Muscle of leg (tissue), 3 donors: ENCODE measurements at regions not wholly inside any gene's neighbourhood (a gene's known extent, or its start where the extent isn't known, plus 50 kb on each side); places are given as distances from the start of the nearest gene placed in this dataset.
"Not testable (repeated sequence)": the region's sequence is repeated elsewhere in the genome, so short reads cannot be mapped to it uniquely, and the experiment has no call there.

ENCODE experiments used
- DNase-seq: peaks from one replicate; pipeline ENCODE4 v3.0.0; 2013
- H3K27ac ChIP-seq: one replicate; pipeline ENCODE4 v1.5.1; 2013; ENCODE audit warnings: mild to moderate bottlenecking, low read length, control low read depth
- H3K27me3 ChIP-seq: one replicate; pipeline ENCODE4 v1.6.1; 2013; ENCODE audit warnings: low read length; ENCODE audit not compliant: control insufficient read depth, insufficient read depth
- H3K36me3 ChIP-seq: one replicate; pipeline ENCODE4 v1.6.1; 2013; ENCODE audit warnings: low read length; ENCODE audit not compliant: control insufficient read depth, insufficient read depth
- H3K4me1 ChIP-seq: one replicate; pipeline ENCODE4 v1.6.1; 2013; ENCODE audit warnings: low read length; ENCODE audit not compliant: control insufficient read depth, insufficient read depth
- H3K4me3 ChIP-seq: one replicate; pipeline ENCODE4 v1.5.1; 2013; ENCODE audit warnings: low read length, control low read depth
- H3K9me3 ChIP-seq: replicated peaks from 2 replicates; pipeline ENCODE4 v1.6.1; 2013; ENCODE audit warnings: low read depth, low read length; ENCODE audit not compliant: control insufficient read depth
- WGBS: methylation state at CpG from one replicate; pipeline ENCODE4 v1.1.5; 2013; ENCODE audit warnings: missing lambda C conversion rate; ENCODE audit not compliant: insufficient coverage; 5-methylcytosine and 5-hydroxymethylcytosine counted together

GRCh38 chrX:140038842-140039241 lies 73.5 kb upstream of the CXorf66 start:
- Histone ChIP-seq H3K4me3 (no peak overlapping the region), H3K4me1 (no peaks in the 10 kb centered on the region), H3K27ac (no peak overlapping the region), H3K27me3 (no peaks in the 10 kb centered on the region), H3K36me3 (no peaks in the 10 kb centered on the region), H3K9me3 (peaks cover 4% of the 10 kb centered on the region)
- no peak for DNase-seq

GRCh38 chrX:140034916-140035315 lies 69.6 kb upstream of the CXorf66 start:
- Histone ChIP-seq H3K27ac (no peak overlapping the region), H3K27me3 (no peaks in the 10 kb centered on the region), H3K4me1 (no peaks in the 10 kb centered on the region), H3K4me3 (no peak overlapping the region), H3K36me3 (no peaks in the 10 kb centered on the region), H3K9me3 (peaks cover 4% of the 10 kb centered on the region)
- no peak for DNase-seq
- no CpG with 5 or more reads among the region's 4 CpGs for WGBS

GRCh38 chrX:140022482-140022881 lies 57.2 kb upstream of the CXorf66 start:
- no peak for DNase-seq
- no peak overlapping the region for H3K27ac ChIP-seq
- H3K36me3 ChIP-seq = no peaks in the 10 kb centered on the region
- no peaks in the 10 kb centered on the region for H3K4me1 ChIP-seq
- WGBS = 50% methylated on average over 1 of the region's 1 CpG
- no peaks in the 10 kb centered on the region for H3K9me3 ChIP-seq
- H3K27me3 ChIP-seq = no peaks in the 10 kb centered on the region
- no peak overlapping the region for H3K4me3 ChIP-seq

GRCh38 chrX:140019134-140019533 lies 53.8 kb upstream of the CXorf66 start:
- not testable (repeated sequence) for DNase-seq, H3K27ac ChIP-seq, H3K27me3 ChIP-seq, H3K4me3 ChIP-seq, H3K36me3 ChIP-seq, H3K4me1 ChIP-seq, H3K9me3 ChIP-seq
- WGBS = no CpG with 5 or more reads among the region's 3 CpGs
